BLaER1 (cell line): ENCODE measurements at regions not wholly inside any gene's neighbourhood (a gene's known extent, or its start where the extent isn't known, plus 50 kb on each side); places are given as distances from the start of the nearest gene placed in this dataset.

ENCODE experiments used
- H3K27ac ChIP-seq: shearing (Covaris generic); formaldehyde crosslinking; 2 replicates; pipeline ENCODE4 v1.8.1; 2022
- H3K27me3 ChIP-seq: shearing (Covaris generic); formaldehyde crosslinking; 2 replicates; pipeline ENCODE4 v1.8.1; 2022
- H3K36me3 ChIP-seq: shearing (Covaris generic); formaldehyde crosslinking; 2 replicates; pipeline ENCODE4 v1.8.1; 2022
- H3K4me1 ChIP-seq: shearing (Covaris generic); formaldehyde crosslinking; 2 replicates; pipeline ENCODE4 v1.8.1; 2022
- H3K4me2 ChIP-seq: shearing (Covaris generic); formaldehyde crosslinking; 2 replicates; pipeline ENCODE4 v1.8.1; 2022
- H3K4me3 ChIP-seq: shearing (Covaris generic); formaldehyde crosslinking; 2 replicates; pipeline ENCODE4 v1.8.1; 2022
- H3K9ac ChIP-seq: shearing (Covaris generic); formaldehyde crosslinking; 2 replicates; pipeline ENCODE4 v1.8.1; 2022
- H3K9me3 ChIP-seq: shearing (Covaris generic); formaldehyde crosslinking; 2 replicates; pipeline ENCODE4 v1.8.1; 2022
- H4K20me1 ChIP-seq: shearing (Covaris generic); formaldehyde crosslinking; 2 replicates; pipeline ENCODE4 v1.8.1; 2022
- Cebpa-rat ChIP-seq: shearing (Covaris generic); IDR thresholded peaks from 2 replicates; pipeline ENCODE4 v1.8.1; 2022

GRCh38 chr11:16605894-16606783 lies 132.3 kb upstream of the C11orf58 start:
- peaks cover 14% of the 10 kb centered on the region for H3K9me3 ChIP-seq
- no peak overlapping the region for H3K27ac ChIP-seq
- H3K9ac ChIP-seq, result peak overlapping the region; percentile 62; the same call in 1 of the 2 replicates
- H3K4me1 ChIP-seq, result peaks cover 31% of the 10 kb centered on the region
- no peaks in the 10 kb centered on the region for H3K36me3 ChIP-seq
- peak overlapping the region; percentile 99 for H3K4me2 ChIP-seq
- peaks cover 94% of the 10 kb centered on the region for H3K27me3 ChIP-seq
- H4K20me1 ChIP-seq, result peaks cover 76% of the 10 kb centered on the region
- no peak for TF ChIP-seq Cebpa-rat
- H3K4me3 ChIP-seq, result peak overlapping the region; percentile 69

GRCh38 chr11:16605389-16605893 lies 133.0 kb upstream of the C11orf58 start:
- peak overlapping the region; percentile 99 for H3K4me2 ChIP-seq
- H3K27ac ChIP-seq, result no peak overlapping the region
- H3K4me1 ChIP-seq, result peaks cover 31% of the 10 kb centered on the region
- H4K20me1 ChIP-seq, result peaks cover 69% of the 10 kb centered on the region
- no peaks in the 10 kb centered on the region for H3K36me3 ChIP-seq
- H3K9ac ChIP-seq, result peak overlapping the region; percentile 62
- TF ChIP-seq Cebpa-rat, result no peak
- H3K27me3 ChIP-seq, result peaks cover 88% of the 10 kb centered on the region
- peak overlapping the region; percentile 69 for H3K4me3 ChIP-seq
- H3K9me3 ChIP-seq, result peaks cover 7% of the 10 kb centered on the region

DNA sequence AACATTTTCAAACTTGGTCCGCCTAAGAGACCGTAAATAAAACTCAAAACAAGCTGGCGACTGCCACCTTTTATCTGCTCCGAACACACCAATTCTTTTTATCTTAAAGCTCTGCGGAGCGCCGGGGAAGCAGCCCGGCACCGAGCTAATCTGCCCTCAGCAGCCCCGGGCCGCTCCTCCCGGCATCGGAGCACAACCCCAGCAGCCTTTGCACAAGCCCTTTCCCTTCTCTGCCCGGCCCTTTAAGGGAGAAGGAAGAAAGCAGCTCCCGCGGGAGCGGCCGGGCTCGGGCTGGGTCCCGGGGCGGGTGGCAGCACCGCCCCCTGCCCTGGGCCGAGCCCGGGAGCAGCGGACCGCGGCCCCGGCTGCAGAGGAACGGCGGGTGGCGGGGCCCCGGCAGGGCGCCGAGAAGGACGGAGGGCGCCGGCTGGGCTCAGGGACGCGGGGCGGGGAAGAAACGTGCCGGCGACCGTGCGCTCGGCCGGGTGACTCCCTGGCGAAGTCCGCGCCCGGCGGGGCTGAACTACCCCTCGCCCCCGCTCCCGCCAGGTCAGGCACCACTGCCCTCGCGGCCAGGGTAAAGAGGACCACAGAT lies 133.6 kb upstream of the C11orf58 start:
- H3K4me1 ChIP-seq, result peaks cover 31% of the 10 kb centered on the region
- H3K4me2 ChIP-seq, result peak overlapping the region; percentile 99
- no peak for TF ChIP-seq Cebpa-rat
- peak overlapping the region; percentile 62 for H3K9ac ChIP-seq
- peak overlapping the region; percentile 69 for H3K4me3 ChIP-seq
- peaks cover 64% of the 10 kb centered on the region for H4K20me1 ChIP-seq
- H3K36me3 ChIP-seq, result no peaks in the 10 kb centered on the region
- H3K27me3 ChIP-seq, result peaks cover 82% of the 10 kb centered on the region
- peaks cover 2% of the 10 kb centered on the region; the same call in 1 of the 2 replicates for H3K9me3 ChIP-seq
- no peak overlapping the region for H3K27ac ChIP-seq

- H4K20me1 ChIP-seq, result peaks cover 56% of the 10 kb centered on the region
- no peak for TF ChIP-seq Cebpa-rat
- peak overlapping the region; percentile 99 for H3K4me2 ChIP-seq
- H3K4me1 ChIP-seq, result peaks cover 31% of the 10 kb centered on the region
- peak overlapping the region; percentile 69 for H3K4me3 ChIP-seq
- peak overlapping the region; percentile 62; the same call in 1 of the 2 replicates for H3K9ac ChIP-seq
- peaks cover 75% of the 10 kb centered on the region for H3K27me3 ChIP-seq
- no peaks in the 10 kb centered on the region for H3K36me3 ChIP-seq
- no peak overlapping the region for H3K27ac ChIP-seq
- H3K9me3 ChIP-seq, result no peaks in the 10 kb centered on the region; the same call in 1 of the 2 replicates
Measured at GRCh38 chr11:16603890-16604793, 134.3 kb upstream of the C11orf58 start.

- Histone ChIP-seq H3K36me3 (no peaks in the 10 kb centered on the region), H3K27me3 (peaks cover 66% of the 10 kb centered on the region), H3K4me1 (peaks cover 31% of the 10 kb centered on the region), H4K20me1 (peaks cover 47% of the 10 kb centered on the region), H3K4me2 (no peak overlapping the region), H3K27ac (no peak overlapping the region), H3K9ac (no peak overlapping the region), H3K4me3 (no peak overlapping the region), H3K9me3 (no peaks in the 10 kb centered on the region)
- TF ChIP-seq Cebpa-rat, result no peak
Measured at GRCh38 chr11:16603245-16603644, 135.2 kb upstream of the C11orf58 start.

GRCh38 chr11:16598906-16599305 lies 139.5 kb upstream of the C11orf58 start:
- TF ChIP-seq Cebpa-rat, result no peak
- Histone ChIP-seq H4K20me1 (peaks cover 7% of the 10 kb centered on the region), H3K27ac (no peak overlapping the region), H3K36me3 (no peaks in the 10 kb centered on the region), H3K4me1 (peaks cover 4% of the 10 kb centered on the region), H3K4me2 (no peak overlapping the region), H3K9me3 (no peaks in the 10 kb centered on the region), H3K27me3 (peaks cover 22% of the 10 kb centered on the region), H3K9ac (no peak overlapping the region), H3K4me3 (no peak overlapping the region)

- Histone ChIP-seq H3K27ac (no peak overlapping the region), H4K20me1 (no peaks in the 10 kb centered on the region; the same call in 1 of the 2 replicates), H3K36me3 (no peaks in the 10 kb centered on the region), H3K4me3 (no peak overlapping the region), H3K4me1 (no peaks in the 10 kb centered on the region), H3K9me3 (no peaks in the 10 kb centered on the region), H3K9ac (no peak overlapping the region), H3K27me3 (peaks cover 13% of the 10 kb centered on the region), H3K4me2 (no peak overlapping the region)
- TF ChIP-seq Cebpa-rat, result no peak
Measured at GRCh38 chr11:16598032-16598431, 140.4 kb upstream of the C11orf58 start.

DNA sequence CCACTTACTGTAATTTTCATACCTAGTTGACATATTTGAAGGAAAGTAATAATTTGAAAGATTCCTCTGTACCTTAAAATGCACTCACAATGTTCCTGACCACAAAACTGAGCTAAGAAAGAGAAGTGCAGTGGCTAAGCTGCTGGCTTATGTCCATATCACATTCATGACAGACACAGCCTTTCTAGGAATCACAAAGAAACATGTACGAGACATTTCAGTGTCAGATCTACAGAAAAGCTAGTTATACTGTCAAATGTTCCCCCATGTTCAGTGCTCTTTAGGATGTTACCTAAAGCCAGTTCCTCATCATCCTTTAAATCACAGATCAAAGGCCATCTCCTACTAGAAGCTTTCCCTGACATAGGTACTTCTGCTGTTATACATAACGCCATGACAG lies 142.2 kb upstream of the C11orf58 start:
- TF ChIP-seq Cebpa-rat, result no peak
- no peaks in the 10 kb centered on the region for H4K20me1 ChIP-seq
- H3K4me3 ChIP-seq, result no peak overlapping the region
- no peaks in the 10 kb centered on the region for H3K9me3 ChIP-seq
- no peak overlapping the region for H3K27ac ChIP-seq
- no peaks in the 10 kb centered on the region; the same call in 1 of the 2 replicates for H3K27me3 ChIP-seq
- H3K9ac ChIP-seq, result no peak overlapping the region
- H3K4me2 ChIP-seq, result no peak overlapping the region
- H3K4me1 ChIP-seq, result no peaks in the 10 kb centered on the region
- H3K36me3 ChIP-seq, result no peaks in the 10 kb centered on the region

- H3K4me1 ChIP-seq, result no peaks in the 10 kb centered on the region
- H3K9ac ChIP-seq, result no peak overlapping the region
- no peak for TF ChIP-seq Cebpa-rat
- H4K20me1 ChIP-seq, result no peaks in the 10 kb centered on the region
- H3K27me3 ChIP-seq, result no peaks in the 10 kb centered on the region
- no peak overlapping the region for H3K4me2 ChIP-seq
- no peaks in the 10 kb centered on the region for H3K36me3 ChIP-seq
- H3K9me3 ChIP-seq, result no peaks in the 10 kb centered on the region
- H3K4me3 ChIP-seq, result no peak overlapping the region
- H3K27ac ChIP-seq, result no peak overlapping the region
Measured at GRCh38 chr11:16591157-16591556, 147.3 kb upstream of the C11orf58 start.
